HG03280 (cell line): ENCODE measurements at regions not wholly inside any gene's neighbourhood (a gene's known extent, or its start where the extent isn't known, plus 50 kb on each side); places are given as distances from the start of the nearest gene placed in this dataset.

ENCODE experiments used
- ATAC-seq: cut with Tn5 transposase; IDR thresholded peaks from one replicate; pipeline ENCODE4 v1.9.1; 2021; ENCODE audit warnings: mild to moderate bottlenecking, moderate library complexity; ENCODE audit not compliant: unreplicated experiment

DNA sequence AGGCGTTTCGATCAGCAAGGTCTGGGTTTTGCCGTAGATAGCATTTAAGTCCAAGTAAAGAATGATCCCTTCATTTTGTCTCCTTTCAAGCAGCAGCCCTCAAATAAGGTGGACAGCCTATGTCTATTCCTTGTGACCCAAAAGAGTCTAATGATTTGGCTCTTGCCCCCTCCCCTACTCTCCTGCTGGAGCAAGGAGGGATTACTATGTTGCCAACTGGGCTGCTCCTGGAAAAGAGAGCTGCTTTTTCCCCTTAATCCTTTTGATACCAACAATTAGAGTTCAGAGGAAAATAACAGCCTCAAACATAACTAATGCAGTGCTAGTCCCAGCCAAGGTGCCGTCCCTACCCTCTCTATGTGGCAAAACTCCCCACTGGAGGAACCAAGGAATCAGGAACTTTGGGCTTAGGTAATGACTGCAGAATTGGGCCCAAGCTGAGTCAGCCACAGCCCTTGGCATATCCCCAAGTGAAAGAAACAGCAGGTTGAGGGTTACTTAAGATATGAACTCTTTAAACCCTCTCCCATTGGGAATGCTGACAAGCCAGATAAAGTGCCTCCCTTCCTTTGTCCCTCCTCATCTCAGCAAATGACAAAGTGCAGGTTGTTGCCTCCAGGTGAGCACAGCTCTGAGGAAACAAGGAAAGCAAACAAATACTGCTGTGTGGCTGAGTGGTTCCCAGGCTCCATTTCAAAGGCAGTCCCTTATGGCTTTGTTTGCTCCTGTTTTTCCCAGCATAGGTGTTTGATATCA, 643.7 kb downstream of the INHBA start:
- ATAC-seq: no peak

DNA sequence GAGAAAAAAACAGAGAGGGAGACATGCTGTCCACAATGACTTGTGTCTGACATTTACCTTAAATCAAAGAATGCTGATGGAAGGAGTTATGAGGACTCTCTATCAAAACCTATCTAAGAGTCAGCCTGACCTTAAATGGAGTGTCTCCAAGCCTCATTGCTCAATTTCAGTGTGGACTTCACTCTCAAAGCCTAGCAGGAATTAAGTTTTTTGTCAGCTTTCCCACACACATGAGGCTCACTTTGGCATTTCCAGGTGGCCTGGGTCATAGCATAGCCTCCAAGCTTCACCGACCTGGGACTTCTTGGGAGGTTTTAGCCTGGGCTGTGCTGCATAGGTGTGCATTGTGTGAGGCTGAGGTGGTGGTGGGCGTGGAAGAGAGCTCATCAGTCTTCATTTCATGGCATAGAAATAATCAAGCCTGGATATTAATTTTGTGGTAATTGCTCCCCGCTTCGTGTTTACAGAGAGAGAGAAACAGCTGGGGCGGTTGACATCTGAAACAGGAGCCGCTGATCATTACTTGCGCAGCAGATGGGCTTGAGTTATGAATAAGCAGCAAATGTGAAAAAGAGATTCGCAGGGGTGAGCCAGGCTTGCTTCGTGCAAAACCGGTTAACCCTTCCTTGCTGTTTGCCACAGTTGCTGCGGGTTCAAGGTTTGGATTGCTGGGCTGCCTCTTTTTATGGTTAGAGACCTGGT, 647.8 kb downstream of the INHBA start:
- no peak for ATAC-seq

DNA sequence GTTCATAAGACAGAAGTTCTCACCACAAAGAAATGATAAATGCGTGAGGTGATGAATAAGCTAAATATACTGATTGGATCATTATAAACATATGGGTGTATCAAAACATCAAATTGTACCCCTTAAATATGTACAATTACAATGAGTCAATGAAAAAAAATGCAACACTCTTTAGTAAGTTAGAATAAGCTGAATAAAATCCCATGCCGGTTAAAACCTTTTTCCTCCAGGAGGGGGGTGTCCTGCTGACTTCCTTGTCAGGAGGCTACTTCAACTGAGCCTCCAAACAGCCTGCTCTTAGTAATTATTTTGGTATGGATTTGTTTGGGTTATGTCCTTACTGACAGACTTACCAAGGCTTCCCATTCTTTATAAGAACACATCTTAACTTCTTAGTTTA, 649.1 kb downstream of the INHBA start:
- ATAC-seq: no peak

DNA sequence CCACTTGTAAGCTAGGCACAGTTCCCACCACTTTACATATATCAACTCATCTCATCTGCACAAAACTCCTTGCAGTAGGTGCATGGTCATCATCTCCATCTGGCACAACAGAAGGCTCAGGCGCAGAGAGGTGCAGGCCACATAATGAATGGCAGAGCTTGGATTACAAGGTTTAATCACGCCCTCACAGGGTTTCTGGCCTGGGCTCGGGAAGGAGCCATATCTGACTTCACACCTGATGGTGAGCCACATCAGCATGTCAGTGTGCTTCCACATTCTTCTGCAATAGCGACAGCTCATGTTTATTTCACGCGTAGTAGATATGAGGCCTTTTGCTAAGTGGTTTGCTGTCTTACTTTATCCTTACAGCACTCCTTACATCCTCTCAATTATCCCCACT, 650.2 kb downstream of the INHBA start:
- ATAC-seq: no peak

DNA sequence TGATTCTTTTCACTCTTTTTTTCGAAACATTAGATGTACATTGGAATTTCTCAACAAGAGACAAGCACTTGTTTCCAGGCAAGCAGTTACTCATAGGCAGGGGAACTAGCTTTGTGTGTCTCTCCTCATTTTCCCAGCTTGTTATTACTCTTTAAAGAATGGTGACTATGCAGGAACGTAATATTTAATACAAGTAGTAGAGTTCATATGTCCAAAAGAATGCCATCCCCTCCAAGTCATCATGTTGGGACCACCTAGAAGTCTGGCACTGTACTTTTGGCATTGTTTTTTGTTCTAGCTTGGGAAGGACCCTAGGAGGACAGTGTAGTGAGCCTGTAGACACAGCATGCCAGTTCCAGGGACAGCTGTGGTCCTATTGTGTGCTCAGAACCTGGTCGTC, 650.7 kb downstream of the INHBA start:
- ATAC-seq: no peak

DNA sequence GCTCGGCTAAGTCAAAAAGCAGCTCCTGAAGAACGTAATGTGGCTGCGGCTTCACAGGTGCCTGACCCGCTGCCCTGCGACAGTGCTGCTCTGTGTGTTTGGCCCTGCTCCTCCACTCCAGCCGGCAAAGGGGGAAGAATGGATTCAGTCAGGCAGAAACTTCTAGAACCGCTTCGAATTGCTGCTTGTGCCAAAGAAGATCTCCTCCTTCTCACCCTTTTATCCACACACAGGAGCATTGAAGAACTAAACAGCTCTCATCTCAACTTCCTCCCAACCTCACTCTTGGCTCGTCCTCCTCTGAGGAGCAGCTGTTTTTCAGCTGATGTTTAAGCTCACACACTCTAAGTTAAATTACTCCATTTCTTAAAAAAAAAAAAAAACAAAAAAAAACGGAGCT, 651.4 kb downstream of the INHBA start:
- no peak for ATAC-seq

DNA sequence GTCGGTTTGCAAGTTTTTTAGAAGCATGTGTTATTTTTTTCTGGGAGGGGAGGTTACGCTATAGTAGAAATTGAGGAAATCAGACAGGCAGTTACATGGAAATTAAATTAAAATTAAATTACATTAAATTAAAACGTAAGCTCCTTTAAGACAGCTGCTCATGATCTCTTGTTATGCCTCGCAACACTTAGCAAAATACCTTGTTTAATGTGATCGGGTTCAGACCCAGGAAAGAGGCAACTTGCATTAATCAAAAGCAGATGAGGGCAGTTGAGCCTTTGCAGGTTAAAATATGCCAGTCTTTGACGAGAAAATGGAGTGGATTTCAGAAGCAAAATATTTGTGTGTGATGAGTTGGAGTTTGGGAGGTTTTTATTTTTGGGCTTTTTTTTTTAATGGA, 651.8 kb downstream of the INHBA start:
- no peak for ATAC-seq

DNA sequence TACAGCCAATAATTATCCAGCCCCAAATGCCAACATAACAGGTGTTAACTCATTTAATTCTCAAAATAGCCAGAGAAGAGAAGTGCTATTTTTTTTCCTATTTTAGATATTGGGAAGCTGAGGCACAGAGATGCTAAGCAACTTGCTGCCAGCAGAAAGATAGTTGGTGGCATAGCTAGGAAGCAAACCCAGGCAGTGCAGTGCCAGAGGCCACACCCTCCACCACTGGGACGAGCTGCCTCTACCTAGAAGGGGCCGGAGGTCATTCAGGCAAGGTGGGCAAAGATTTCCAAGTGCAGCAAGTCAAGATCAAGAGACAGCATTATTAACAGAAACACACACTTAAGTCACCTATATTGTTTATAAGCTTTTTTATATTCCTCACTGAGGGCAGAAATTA, 654.1 kb downstream of the INHBA start:
- ATAC-seq: no peak

DNA sequence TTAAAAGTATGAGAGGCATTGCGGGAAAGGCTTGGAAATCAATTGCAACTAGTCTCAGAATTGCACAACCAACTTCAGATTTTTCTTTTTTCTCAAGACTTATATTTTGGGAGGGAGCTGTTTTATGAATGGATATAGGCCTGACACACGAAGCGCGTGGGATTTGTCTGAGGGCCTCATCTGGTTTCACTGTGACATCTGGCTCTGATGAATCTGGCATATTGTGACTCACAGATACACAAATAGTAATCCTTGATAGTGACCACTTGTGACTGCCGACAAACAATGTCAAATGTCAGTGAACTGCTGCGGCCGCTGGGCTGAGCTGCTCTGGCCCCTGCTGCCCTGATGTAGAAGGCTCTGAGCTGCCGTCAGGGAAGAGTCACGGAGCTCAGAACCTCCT, 655.1 kb downstream of the INHBA start:
- ATAC-seq: no peak

DNA sequence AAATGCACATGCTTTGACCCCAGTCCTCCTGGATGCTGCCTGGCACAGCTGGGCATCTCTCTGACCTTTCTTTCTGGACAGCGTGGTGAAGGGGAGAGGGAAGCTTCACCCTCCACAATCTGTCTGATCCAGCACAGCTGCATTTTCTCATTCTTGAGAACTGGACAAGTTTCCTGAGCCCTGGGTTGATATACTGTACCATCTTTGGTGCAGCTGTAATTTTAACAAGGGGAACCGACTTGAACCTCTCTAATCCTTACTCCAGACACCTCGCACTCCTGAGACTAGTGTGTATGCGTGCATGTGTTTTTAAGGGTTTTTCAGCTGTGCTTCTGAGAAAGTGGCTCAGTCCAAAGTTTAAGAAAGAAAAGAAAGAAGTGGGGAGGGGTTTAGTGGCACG, 655.7 kb downstream of the INHBA start:
- ATAC-seq: no peak

DNA sequence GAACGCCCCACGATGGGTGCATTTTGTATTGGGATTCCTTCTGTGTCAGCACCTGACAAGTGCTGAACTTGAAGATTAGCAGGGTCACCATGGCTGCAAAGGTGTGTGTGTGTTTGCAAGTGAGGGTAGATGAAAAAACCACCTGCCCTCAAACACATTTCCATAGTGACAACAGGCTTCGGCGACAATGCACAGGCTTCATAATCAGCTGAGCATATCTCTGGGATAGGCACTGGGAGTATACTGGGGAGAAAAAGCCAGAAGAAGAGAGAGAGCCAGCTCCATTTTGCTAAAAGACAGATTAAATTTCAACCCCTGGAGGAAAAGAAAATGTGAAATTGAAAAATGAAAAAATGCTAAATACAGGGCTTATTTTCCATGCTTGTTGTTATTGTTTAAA, 656.1 kb downstream of the INHBA start:
- ATAC-seq: no peak

DNA sequence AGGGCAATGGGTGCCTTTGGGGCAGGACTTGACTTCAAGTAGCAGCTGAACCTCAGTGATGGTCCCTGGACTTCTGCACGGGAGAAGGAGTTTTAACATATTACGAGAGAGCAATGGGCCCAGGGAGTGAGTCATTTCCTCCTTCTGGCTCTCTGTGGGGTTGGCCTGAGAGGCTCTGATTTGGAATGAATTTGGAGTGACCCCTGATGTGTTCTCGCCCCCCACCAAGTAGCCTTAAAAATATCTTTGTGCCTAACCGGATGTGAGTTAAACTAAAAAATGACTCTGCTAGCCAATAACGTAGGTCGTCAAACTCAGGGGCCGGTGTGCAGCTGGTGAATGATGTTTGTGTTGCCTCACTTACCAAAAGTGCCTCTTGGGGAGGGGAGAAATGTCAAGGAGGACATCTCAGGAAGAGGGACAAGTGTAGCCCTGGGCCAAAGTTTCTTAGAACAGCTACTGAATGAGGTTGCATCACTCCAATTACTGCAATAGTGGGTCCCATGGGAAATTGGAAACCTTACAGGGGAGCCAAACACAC, 656.6 kb downstream of the INHBA start:
- ATAC-seq: no peak

DNA sequence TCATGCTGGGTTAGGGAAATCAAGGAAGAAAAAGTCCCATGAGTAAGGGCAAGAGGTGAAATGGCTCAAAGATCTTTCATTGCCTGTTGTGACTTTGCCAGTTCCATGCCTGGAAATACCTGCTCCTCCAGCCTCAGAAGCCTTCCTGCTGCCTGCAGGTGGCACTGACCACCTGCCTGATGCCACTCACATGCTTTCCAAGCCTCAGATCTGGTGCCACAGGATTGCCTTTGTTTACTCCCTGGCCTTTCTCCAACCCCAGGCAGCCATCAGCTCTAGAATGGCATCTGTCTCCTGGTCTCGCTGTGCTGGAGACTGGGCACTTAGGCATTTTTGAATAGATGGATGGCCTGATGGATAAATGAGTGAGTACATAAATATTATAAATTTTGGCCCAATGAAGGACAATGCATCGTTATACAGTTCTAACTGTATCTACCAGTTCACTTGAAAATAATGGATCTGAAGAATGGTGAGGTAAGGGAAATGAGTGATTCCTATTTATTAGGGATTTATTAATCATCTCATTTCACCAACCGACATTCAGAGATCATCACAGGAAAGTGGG, 657.2 kb downstream of the INHBA start:
- no peak for ATAC-seq

DNA sequence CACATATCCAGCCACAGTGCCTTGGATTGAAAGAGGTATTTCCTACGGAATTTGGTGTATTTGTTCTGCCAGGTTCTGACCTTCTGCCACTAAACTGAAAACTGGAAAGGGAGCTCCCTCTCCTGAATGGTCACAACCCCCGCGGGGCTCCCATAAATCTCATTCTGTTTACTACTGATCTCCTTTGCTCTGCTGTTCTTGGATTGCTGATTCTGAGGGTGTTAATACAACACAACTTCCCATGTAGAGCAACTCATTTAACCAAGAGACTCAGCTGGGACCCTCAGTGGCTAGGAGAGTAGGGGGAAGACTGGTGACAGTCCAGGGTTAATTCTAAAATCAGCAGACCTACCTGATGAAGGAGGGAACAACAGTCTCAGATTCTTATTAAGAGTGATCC, 662.9 kb downstream of the INHBA start:
- no peak for ATAC-seq

DNA sequence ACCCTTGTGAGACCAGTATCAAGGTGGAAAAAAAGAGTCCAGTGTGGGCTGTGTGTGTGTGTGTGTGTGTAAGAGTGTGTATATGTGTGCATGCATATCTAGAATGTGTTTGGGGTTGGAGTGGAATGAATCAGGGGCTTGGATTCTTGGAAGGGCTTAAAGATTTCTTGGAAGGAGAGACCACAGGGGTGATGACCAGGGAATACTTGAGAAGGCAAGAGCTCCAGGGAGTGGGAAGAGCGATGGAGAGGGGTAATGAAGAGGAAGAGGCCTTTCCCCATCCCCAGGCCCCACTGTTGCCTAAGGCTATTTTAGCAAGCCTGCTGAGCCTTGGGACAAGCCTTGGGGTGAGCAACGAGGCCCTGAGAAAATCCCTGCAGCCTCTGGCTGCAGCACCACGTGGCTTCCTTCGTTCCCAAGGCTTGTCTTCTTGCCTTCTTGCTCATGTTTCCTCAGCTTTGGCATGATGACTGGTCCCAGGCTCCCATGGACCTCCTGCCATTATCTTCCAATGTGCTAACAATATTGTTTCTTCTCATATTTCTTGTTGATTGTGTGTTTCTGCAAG, 663.4 kb downstream of the INHBA start:
- ATAC-seq: no peak

DNA sequence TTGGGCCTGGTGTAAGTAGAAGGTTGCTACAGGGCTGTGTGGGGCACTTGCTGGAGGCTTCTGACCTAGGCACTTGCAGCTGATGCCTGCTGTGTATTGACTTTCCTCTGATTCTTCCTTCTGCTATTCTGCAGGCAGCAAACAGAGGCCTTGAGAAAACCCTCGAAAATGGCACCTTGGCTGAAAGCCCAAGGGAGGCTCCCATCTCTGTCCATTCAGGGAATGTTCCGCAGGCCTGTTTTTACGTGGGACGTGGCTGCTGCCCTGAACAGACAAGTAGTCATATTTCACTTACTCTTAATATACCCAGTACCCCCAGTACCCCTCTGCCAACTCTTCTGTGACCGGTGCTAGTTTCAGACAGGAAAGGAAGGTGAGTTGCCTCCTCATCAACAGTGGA, 664.7 kb downstream of the INHBA start:
- no peak for ATAC-seq

DNA sequence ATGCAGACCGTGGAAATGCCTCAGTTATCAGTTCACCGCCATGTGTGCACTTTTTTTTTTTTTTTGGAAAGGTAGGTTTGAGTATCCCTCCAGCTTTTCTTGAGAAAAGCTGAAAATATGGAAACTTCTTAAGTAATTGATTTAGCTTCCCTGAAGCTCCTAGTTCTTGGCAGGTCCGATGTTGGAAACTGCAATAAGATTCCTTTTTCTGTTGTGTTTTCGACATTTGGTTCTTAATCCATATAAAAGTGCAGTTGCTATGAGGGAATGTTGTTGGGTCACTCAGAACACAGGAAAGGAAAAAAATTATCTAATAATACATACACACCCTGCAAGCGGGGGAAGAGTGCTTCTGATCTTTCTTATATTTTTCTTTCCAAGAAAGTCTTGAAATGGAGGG, 665.2 kb downstream of the INHBA start:
- ATAC-seq: no peak

DNA sequence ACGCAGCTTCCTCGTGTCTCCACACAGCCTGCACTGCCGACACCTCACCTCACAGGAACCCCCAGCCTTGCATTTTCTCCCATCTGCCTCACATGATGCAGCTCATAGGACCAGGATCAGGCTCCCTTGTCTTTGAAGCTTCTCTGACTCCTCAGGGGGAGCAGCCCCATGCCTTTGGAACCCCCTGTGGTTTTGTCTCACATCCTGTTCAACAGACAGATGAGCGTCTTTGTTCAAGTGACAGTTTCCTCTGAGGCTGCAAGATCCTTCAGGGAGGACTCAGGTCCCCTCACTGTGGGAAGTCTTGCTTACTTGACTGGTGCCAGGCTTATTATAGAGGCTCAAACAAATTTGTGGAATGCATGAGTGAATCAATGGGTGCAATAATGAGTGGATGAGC, 667.1 kb downstream of the INHBA start:
- ATAC-seq: no peak

DNA sequence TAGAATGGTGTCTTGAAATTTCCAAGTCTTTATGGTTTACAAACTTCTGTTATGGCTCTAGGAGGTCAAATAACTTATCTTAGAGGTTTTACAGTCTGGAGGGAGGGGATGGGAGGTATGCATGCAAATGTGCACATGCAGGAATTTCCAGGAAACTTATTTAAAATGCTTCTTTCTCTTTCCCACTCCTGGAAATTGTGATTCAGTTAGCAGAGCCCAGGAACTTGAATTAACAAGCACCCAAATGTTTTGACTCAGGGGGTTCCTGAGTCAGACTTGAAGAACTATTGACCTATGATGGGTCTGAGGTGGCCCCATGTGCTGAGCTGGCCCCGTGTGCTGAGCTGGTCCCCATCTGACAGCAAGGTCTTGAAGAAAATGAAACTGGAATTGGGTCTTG, 669.4 kb downstream of the INHBA start:
- no peak for ATAC-seq

DNA sequence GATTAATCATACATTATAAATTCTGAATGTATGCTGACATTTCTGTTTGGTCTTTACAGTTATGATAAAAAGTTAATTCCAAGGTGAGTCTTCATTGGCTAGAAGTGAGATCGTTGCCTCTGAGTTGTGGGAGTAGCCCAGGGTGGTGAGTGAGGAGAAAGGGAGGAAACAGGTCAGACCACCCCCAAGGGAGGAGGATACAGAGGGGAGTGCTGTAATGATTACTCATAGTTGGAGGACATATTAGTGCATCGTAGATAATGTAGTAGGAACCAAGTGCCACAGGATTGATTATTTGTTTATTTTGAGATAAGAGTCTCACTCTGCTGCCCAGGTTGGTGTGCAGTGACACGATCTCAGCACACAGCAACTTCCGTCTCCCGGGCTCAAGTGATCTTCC, 672.2 kb downstream of the INHBA start:
- ATAC-seq: no peak

DNA sequence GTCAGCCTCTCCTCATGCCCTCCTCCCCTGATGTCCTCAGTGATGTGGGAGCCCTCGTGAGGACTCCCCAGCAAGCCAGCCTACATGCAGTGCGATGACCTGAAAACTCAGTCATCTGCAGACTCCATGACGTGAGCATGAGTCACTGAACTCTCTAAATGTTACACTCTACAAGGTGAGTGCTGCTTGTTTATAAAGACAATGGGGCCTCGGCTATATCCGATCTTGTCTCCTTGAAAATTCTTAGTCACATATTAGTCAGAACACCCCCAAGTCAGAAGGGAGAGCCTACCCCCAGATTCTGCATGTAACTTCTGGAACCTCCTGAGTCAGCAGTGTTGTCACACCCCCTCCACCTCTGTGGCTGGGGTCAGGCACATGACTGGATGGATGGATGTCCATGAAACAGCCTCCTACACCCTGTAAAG, 673.8 kb downstream of the INHBA start:
- ATAC-seq: no peak

DNA sequence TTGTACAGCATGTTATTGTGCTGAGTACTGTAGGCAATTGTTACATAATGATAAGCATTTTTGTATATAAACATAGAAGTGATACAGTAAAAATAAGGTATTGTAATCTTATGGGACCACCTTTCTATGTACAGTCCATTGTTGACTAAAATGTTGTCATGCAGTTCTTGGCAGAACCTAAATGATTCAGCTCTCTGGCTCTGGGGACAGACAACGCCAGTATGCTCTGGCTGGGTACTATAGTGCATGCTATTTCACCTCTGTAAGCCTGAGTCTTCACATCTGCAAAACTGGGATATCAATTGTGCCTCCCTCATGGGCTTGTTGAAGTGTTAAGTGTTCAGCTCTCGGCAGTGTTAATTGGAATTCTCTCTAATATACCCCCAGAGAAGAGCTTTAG, 674.3 kb downstream of the INHBA start:
- no peak for ATAC-seq
